OCI-LY3 (cell line): ENCODE measurements at regions not wholly inside any gene's neighbourhood (a gene's known extent, or its start where the extent isn't known, plus 50 kb on each side); places are given as distances from the start of the nearest gene placed in this dataset.

Experiments
- H2AFZ ChIP-seq: fragments of 200-600, 300-600 bp; shearing (Covaris generic); 2 replicates; pipeline ENCODE4 v1.6.0; 2014; ENCODE audit warnings: antibody characterized with exemption, low read depth, low read length
- H3K27ac ChIP-seq: fragments of 200-600, 300-600 bp; sonication (generic); 2 replicates; pipeline ENCODE4 v1.5.1; 2014; ENCODE audit warnings: mild to moderate bottlenecking, low read length, moderate library complexity, mixed read lengths
- H3K27me3 ChIP-seq: fragments of 200-600, 300-600 bp; sonication (generic); 2 replicates; pipeline ENCODE4 v1.6.1; 2014; ENCODE audit warnings: low read depth, low read length, mixed read lengths
- H3K36me3 ChIP-seq: fragments of 200-600, 300-600 bp; sonication (generic); replicated peaks from 2 replicates; pipeline ENCODE3; 2014; ENCODE audit warnings: low read depth, low read length, mixed read lengths
- H3K4me1 ChIP-seq: fragments of 300-600, 200-600 bp; sonication (generic); 2 replicates; pipeline ENCODE4 v1.6.1; 2014; ENCODE audit warnings: low read length, mixed read lengths
- H3K4me2 ChIP-seq: fragments of 200-600, 300-600 bp; sonication (generic); 2 replicates; pipeline ENCODE4 v1.6.1; 2014; ENCODE audit warnings: low read length, mixed read lengths
- H3K4me3 ChIP-seq: fragments of 300-600, 200-600 bp; sonication (generic); 2 replicates; pipeline ENCODE4 v1.5.1; 2014; ENCODE audit warnings: antibody characterized with exemption, mild to moderate bottlenecking, low read length, moderate library complexity
- H3K79me2 ChIP-seq: fragments of 300-600, 200-600 bp; shearing (Covaris generic); 2 replicates; pipeline ENCODE4 v1.6.1; 2014; ENCODE audit warnings: mild to moderate bottlenecking, low read length, mixed read lengths
- H3K9ac ChIP-seq: fragments of 300-600, 200-600 bp; shearing (Covaris generic); 2 replicates; pipeline ENCODE4 v1.6.0; 2014; ENCODE audit warnings: mild to moderate bottlenecking, low read length, moderate library complexity
- H3K9me3 ChIP-seq: fragments of 200-600, 300-600 bp; shearing (Covaris generic); 2 replicates; pipeline ENCODE4 v1.6.1; 2014; ENCODE audit warnings: low read length, mixed read lengths; ENCODE audit not compliant: insufficient read depth
- H4K20me1 ChIP-seq: fragments of 200-600, 300-600 bp; sonication (generic); 2 replicates; pipeline ENCODE4 v1.6.1; 2016; ENCODE audit warnings: low read length, mixed read lengths; ENCODE audit not compliant: insufficient read depth
- CTCF ChIP-seq: fragments of 200-600, 300-600 bp; sonication (generic); IDR thresholded peaks from 2 replicates; pipeline ENCODE4 v1.5.1; 2014; ENCODE audit warnings: antibody characterized with exemption, low read length, low read depth
- EZH2phosphoT487 ChIP-seq: fragments of 200-600 bp; shearing (Covaris generic); IDR thresholded peaks from 2 replicates; pipeline ENCODE4 v1.6.1; 2018; ENCODE audit warnings: antibody characterized with exemption, mixed run types, low read depth

GRCh38 chr7:49367072-49367471, 406.4 kb upstream of the VWC2 start:
- Histone ChIP-seq H3K9me3 (no peaks in the 10 kb centered on the region), H3K9ac (no peak overlapping the region), H3K4me2 (no peak overlapping the region), H3K27ac (no peak overlapping the region), H3K4me3 (no peak overlapping the region), H3K79me2 (no peaks in the 10 kb centered on the region), H4K20me1 (no peaks in the 10 kb centered on the region), H3K36me3 (no peaks in the 10 kb centered on the region), H3K4me1 (no peaks in the 10 kb centered on the region), H2AFZ (no peak overlapping the region), H3K27me3 (no peaks in the 10 kb centered on the region)
- TF ChIP-seq CTCF (no peak), EZH2phosphoT487 (no peak)

- Histone ChIP-seq H3K4me3 (no peak overlapping the region), H3K27me3 (no peaks in the 10 kb centered on the region), H2AFZ (no peak overlapping the region), H3K36me3 (no peaks in the 10 kb centered on the region), H3K9ac (no peak overlapping the region), H3K4me2 (no peak overlapping the region), H3K4me1 (no peaks in the 10 kb centered on the region), H3K79me2 (no peaks in the 10 kb centered on the region), H4K20me1 (no peaks in the 10 kb centered on the region), H3K9me3 (no peaks in the 10 kb centered on the region), H3K27ac (no peak overlapping the region)
- TF ChIP-seq EZH2phosphoT487 (no peak), CTCF (no peak)
Observed at GRCh38 chr7:49371771-49372170, 401.7 kb upstream of the VWC2 start.

- Histone ChIP-seq H2AFZ (no peak overlapping the region), H3K4me2 (no peak overlapping the region), H3K27ac (no peak overlapping the region), H3K27me3 (no peaks in the 10 kb centered on the region), H3K4me1 (no peaks in the 10 kb centered on the region), H4K20me1 (no peaks in the 10 kb centered on the region), H3K4me3 (no peak overlapping the region), H3K36me3 (no peaks in the 10 kb centered on the region), H3K79me2 (no peaks in the 10 kb centered on the region), H3K9ac (no peak overlapping the region), H3K9me3 (no peaks in the 10 kb centered on the region)
- no peak for TF ChIP-seq EZH2phosphoT487
- no peak for TF ChIP-seq CTCF
Observed at GRCh38 chr7:49376817-49377375, 396.5 kb upstream of the VWC2 start.

GRCh38 chr7:49386792-49387191, 386.6 kb upstream of the VWC2 start:
- TF ChIP-seq EZH2phosphoT487: no peak
- no peak for TF ChIP-seq CTCF
- H3K79me2 ChIP-seq: no peaks in the 10 kb centered on the region
- no peaks in the 10 kb centered on the region for H4K20me1 ChIP-seq
- H3K4me2 ChIP-seq: no peak overlapping the region
- no peaks in the 10 kb centered on the region for H3K4me1 ChIP-seq
- no peak overlapping the region for H3K27ac ChIP-seq
- H3K9me3 ChIP-seq: no peaks in the 10 kb centered on the region
- no peak overlapping the region for H3K4me3 ChIP-seq
- H2AFZ ChIP-seq: no peak overlapping the region
- H3K36me3 ChIP-seq: no peaks in the 10 kb centered on the region
- no peak overlapping the region for H3K9ac ChIP-seq
- peaks cover 4% of the 10 kb centered on the region; the same call in 1 of the 2 replicates for H3K27me3 ChIP-seq
